Gastrocnemius medialis (tissue), 4 donors: ENCODE measurements at regions not wholly inside any gene's neighbourhood (a gene's known extent, or its start where the extent isn't known, plus 50 kb on each side); places are given as distances from the start of the nearest gene placed in this dataset.

Source experiments
- POLR2A ChIP-seq, 2 donors: fragments of 450-650 bp; IDR thresholded peaks; one replicate each; pipeline ENCODE4 v1.6.1; 2017; ENCODE audit warnings: antibody characterized with exemption in 2 of 2, mild to moderate bottlenecking in 2 of 2, moderate library complexity in 2 of 2
- TF ChIP-seq, protein P1 (sequence below), 5 experiments: fragments of 450-650 bp in 3 of 5; fragments of 200-600 bp in 2 of 5; sonication (generic) in 2 of 5; IDR thresholded peaks in 4 of 5; conservative IDR thresholded peaks in 1 of 5; 1 replicate in 4 of 5; 2 replicates in 1 of 5; pipeline ENCODE4 v1.5.1; 2016 to 2019; ENCODE audit warnings: antibody characterized with exemption in 5 of 5, mild to moderate bottlenecking in 3 of 5, moderate library complexity in 3 of 5

GRCh38 chr4:106546370-106546769, 177.8 kb upstream of the GIMD1 start:
- TF ChIP-seq, protein P1, sequence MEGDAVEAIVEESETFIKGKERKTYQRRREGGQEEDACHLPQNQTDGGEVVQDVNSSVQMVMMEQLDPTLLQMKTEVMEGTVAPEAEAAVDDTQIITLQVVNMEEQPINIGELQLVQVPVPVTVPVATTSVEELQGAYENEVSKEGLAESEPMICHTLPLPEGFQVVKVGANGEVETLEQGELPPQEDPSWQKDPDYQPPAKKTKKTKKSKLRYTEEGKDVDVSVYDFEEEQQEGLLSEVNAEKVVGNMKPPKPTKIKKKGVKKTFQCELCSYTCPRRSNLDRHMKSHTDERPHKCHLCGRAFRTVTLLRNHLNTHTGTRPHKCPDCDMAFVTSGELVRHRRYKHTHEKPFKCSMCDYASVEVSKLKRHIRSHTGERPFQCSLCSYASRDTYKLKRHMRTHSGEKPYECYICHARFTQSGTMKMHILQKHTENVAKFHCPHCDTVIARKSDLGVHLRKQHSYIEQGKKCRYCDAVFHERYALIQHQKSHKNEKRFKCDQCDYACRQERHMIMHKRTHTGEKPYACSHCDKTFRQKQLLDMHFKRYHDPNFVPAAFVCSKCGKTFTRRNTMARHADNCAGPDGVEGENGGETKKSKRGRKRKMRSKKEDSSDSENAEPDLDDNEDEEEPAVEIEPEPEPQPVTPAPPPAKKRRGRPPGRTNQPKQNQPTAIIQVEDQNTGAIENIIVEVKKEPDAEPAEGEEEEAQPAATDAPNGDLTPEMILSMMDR (IDR thresholded peaks at IDR 0.05 in 4 of 5, conservative IDR thresholded peaks at IDR 0.05 in 1 of 5): no peak
- TF ChIP-seq POLR2A (IDR thresholded peaks at IDR 0.05): no peak
